HG03342 (cell line): ENCODE measurements at regions not wholly inside any gene's neighbourhood (a gene's known extent, or its start where the extent isn't known, plus 50 kb on each side); places are given as distances from the start of the nearest gene placed in this dataset.

ENCODE experiments used
- ATAC-seq: cut with Tn5 transposase; IDR thresholded peaks from one replicate; pipeline ENCODE4 v1.9.1; 2021; ENCODE audit warnings: mild to moderate bottlenecking, moderate library complexity; ENCODE audit not compliant: unreplicated experiment

DNA sequence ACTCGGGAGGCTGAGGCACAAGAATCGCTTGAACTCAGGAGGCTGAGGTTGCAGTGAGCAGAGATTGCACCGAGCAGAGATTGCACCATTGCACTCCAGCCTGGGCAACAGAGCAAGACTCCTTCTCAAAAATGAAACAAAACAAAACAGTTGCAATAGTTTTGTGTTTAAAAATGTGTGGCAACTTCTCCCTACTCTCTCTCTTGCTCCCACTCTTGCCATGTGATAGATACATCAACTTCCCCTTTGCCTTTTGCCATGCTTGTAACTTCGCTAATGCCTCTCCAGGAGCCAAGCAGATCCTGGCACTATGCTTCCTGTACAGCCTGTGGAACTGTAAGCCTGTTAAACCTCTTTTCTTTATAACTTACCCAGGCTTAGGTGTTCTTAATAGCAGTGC lies 52.5 kb upstream of the INTU start:
- ATAC-seq = no peak

DNA sequence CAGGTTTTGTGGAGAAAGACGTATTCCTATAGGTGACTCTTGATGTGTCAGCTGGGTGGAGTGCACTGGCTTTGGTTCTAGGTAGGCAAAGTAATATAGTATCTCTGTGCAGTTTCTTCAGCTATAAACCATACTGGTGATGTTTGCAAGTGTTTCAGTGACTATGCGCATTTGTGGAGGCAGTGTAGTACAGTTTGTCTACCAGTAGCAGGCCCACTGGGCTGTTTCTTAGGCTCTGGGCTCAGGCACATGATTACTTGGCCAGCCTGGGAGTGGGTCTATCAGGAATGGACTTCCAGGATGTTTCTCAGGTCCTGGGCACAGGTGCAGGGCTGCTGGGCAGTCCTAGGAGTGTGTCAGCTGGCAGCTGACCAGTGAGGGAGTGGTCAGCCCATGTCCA lies 51.9 kb upstream of the INTU start:
- no peak for ATAC-seq
